ENCODE measurements at regions not wholly inside any gene's neighbourhood (a gene's known extent, or its start where the extent isn't known, plus 50 kb on each side); places are given as distances from the start of the nearest gene placed in this dataset.

DNA sequence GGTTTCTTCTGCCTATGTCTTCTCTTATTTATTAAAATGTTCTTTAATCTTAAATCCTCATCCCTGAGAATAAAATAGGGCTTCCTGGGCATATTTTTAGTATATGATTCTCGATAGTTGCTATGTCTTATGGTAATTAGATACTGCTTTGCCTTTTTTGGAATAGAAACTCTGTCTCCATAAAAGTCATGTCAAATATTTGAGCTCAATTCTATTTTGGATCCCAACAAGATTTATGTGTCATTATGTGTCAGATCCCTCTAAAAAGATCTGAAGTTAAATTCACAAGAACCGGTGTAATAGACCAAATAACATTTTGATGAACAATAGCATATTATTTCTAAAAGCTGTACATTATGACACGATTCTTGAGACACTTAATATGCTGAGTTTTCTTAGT is 312.5 kb upstream of the PDE3A start:
- Histone ChIP-seq H3K9me3 (peaks cover 0 to 17% (median 0%) of the 10 kb centered on the region in 11 donors), H3K27ac (no peak overlapping the region), H3K4me1 (no peaks in the 10 kb centered on the region), H3K36me3 (no peaks in the 10 kb centered on the region), H3K27me3 (no peaks in the 10 kb centered on the region), H3K4me3 (no peak overlapping the region)
- WGBS, 2 donors: 57 to 60% methylated on average over 3 of the region's 3 CpGs
- TF ChIP-seq, protein P1, sequence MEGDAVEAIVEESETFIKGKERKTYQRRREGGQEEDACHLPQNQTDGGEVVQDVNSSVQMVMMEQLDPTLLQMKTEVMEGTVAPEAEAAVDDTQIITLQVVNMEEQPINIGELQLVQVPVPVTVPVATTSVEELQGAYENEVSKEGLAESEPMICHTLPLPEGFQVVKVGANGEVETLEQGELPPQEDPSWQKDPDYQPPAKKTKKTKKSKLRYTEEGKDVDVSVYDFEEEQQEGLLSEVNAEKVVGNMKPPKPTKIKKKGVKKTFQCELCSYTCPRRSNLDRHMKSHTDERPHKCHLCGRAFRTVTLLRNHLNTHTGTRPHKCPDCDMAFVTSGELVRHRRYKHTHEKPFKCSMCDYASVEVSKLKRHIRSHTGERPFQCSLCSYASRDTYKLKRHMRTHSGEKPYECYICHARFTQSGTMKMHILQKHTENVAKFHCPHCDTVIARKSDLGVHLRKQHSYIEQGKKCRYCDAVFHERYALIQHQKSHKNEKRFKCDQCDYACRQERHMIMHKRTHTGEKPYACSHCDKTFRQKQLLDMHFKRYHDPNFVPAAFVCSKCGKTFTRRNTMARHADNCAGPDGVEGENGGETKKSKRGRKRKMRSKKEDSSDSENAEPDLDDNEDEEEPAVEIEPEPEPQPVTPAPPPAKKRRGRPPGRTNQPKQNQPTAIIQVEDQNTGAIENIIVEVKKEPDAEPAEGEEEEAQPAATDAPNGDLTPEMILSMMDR (IDR thresholded peaks at IDR 0.05): no peak
- no peak for ATAC-seq
- DNase-seq: no peak
- intact Hi-C loops (cut with DNase I): no loop called here

DNA sequence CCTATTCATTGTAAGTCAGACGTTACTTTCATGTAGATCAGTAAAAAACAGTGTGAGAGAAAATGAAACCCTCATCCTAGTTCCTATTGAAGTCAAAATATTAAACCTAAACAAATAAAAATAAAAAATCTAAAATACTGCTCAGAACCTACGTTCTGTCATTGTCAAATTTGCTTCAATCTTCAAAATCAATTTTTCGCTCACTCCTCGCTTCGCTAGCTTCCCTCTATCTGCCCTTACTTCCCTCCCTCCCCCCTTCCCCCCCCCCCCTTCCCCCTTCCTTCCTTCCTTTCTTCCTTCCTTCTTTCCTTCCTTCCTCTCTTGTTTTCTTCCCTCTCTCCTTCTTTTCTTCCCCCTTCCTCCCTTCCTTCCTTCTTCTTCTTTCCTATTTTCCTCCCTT is 310.9 kb upstream of the PDE3A start:
- Histone ChIP-seq H3K27ac (no peak overlapping the region), H3K36me3 (no peaks in the 10 kb centered on the region), H3K4me3 (no peak overlapping the region), H3K27me3 (no peaks in the 10 kb centered on the region), H3K4me1 (peaks cover 0 to 2% (median 0%) of the 10 kb centered on the region in 9 donors), H3K9me3 (peaks cover 0 to 17% (median 0%) of the 10 kb centered on the region in 11 donors)
- intact Hi-C loops (cut with DNase I): no loop called here
- no peak for DNase-seq
- TF ChIP-seq, protein P1 (IDR thresholded peaks at IDR 0.05): no peak
- no peak for ATAC-seq
- WGBS, 2 donors: 75 to 78% methylated on average over 5 of the region's 5 CpGs

GRCh38 chr12:20063116-20063515 is 305.2 kb upstream of the PDE3A start:
- no peak overlapping the region for H3K27ac ChIP-seq
- WGBS, 2 donors: 67 to 77% methylated on average over 6 of the region's 6 CpGs
- no peak overlapping the region for H3K4me3 ChIP-seq
- DNase-seq (no peak), ATAC-seq (no peak)
- no peaks in the 10 kb centered on the region for H3K27me3 ChIP-seq
- peaks cover 0 to 14% (median 0%) of the 10 kb centered on the region in 11 donors for H3K9me3 ChIP-seq
- intact Hi-C loops (cut with DNase I): no loop called here
- TF ChIP-seq, protein P1 (IDR thresholded peaks at IDR 0.05): no peak
- H3K36me3 ChIP-seq: no peaks in the 10 kb centered on the region
- peaks cover 0 to 4% (median 0%) of the 10 kb centered on the region in 9 donors for H3K4me1 ChIP-seq

- ATAC-seq: peak in 7 of 8 donors; percentile 55 to 90 (median 71)
- Histone ChIP-seq H3K36me3 (no peaks in the 10 kb centered on the region), H3K4me1 (peaks cover 0 to 11% (median 0%) of the 10 kb centered on the region in 9 donors), H3K4me3 (no peak overlapping the region), H3K27ac (peak overlapping the region in 6 of 10 donors; percentile 26 to 58 (median 50)), H3K9me3 (peaks cover 0 to 6% (median 0%) of the 10 kb centered on the region in 11 donors), H3K27me3 (no peaks in the 10 kb centered on the region)
- TF ChIP-seq, protein P1 (IDR thresholded peaks at IDR 0.05): no peak
- intact Hi-C loops (cut with DNase I): no loop called here
- peak in 1 of 2 donors; percentile 34 for DNase-seq
- 22 to 34% methylated on average over 3 of the region's 3 CpGs for WGBS, 2 donors
These were observed 290.7 kb upstream of the PDE3A start for GRCh38 chr12:20077618-20078017.

Measured in heart right ventricle (tissue), 16 donors.